OCI-LY1 (cell line): ENCODE measurements at regions not wholly inside any gene's neighbourhood (a gene's known extent, or its start where the extent isn't known, plus 50 kb on each side); places are given as distances from the start of the nearest gene placed in this dataset.

Source experiments
- H2AFZ ChIP-seq: fragments of 200-600 bp; sonication (generic), shearing (Covaris generic); 2 replicates; pipeline ENCODE4 v1.6.0; 2014; ENCODE audit warnings: antibody characterized with exemption, mild to moderate bottlenecking, low read length
- H3F3A ChIP-seq: fragments of 200-600 bp; sonication (generic), shearing (Covaris generic); 2 replicates; pipeline ENCODE4 v1.6.0; 2014; ENCODE audit warnings: mild to moderate bottlenecking, antibody characterized with exemption, low read length, moderate library complexity; ENCODE audit not compliant: insufficient read depth
- H3K27ac ChIP-seq: fragments of 200-600 bp; sonication (generic); 2 replicates; pipeline ENCODE4 v1.5.1; 2014; ENCODE audit warnings: low read length, mixed run types, mild to moderate bottlenecking, low read depth; ENCODE audit not compliant: poor library complexity, severe bottlenecking
- H3K27me3 ChIP-seq: fragments of 200-600 bp; sonication (generic); 2 replicates; pipeline ENCODE4 v1.6.0; 2014; ENCODE audit warnings: antibody characterized with exemption, mild to moderate bottlenecking, low read length, moderate library complexity; ENCODE audit not compliant: insufficient read depth
- H3K36me3 ChIP-seq: fragments of 200-600 bp; sonication (generic); 2 replicates; pipeline ENCODE4 v1.6.1; 2014; ENCODE audit warnings: mild to moderate bottlenecking, antibody characterized with exemption, low read length, moderate library complexity, mixed read lengths; ENCODE audit not compliant: insufficient read depth
- H3K4me1 ChIP-seq: fragments of 200-600 bp; sonication (generic); 2 replicates; pipeline ENCODE4 v1.5.1; 2014; ENCODE audit warnings: mild to moderate bottlenecking, low read length, moderate library complexity; ENCODE audit not compliant: insufficient read depth, severe bottlenecking
- H3K4me2 ChIP-seq: fragments of 200-600 bp; sonication (generic), shearing (Covaris generic); 2 replicates; pipeline ENCODE4 v1.6.1; 2014; ENCODE audit warnings: low read length
- H3K4me3 ChIP-seq: fragments of 200-600 bp; sonication (generic); 2 replicates; pipeline ENCODE4 v1.5.1; 2014; ENCODE audit warnings: low read length, low read depth, mild to moderate bottlenecking, mixed read lengths; ENCODE audit not compliant: poor library complexity, severe bottlenecking
- H3K79me2 ChIP-seq: fragments of 200-600 bp; shearing (Covaris generic); 2 replicates; pipeline ENCODE4 v1.6.1; 2016; ENCODE audit warnings: mixed run types, low read length, mixed read lengths; ENCODE audit not compliant: insufficient read depth
- H3K9ac ChIP-seq: fragments of 200-600 bp; sonication (generic), shearing (Covaris generic); 2 replicates; pipeline ENCODE4 v1.6.1; 2014; ENCODE audit warnings: mild to moderate bottlenecking, low read length, mixed read lengths
- H3K9me2 ChIP-seq: fragments of 200-600 bp; sonication (generic), shearing (Covaris generic); 2 replicates; pipeline ENCODE4 v1.6.1; 2014; ENCODE audit warnings: low read depth, mild to moderate bottlenecking, low read length, mixed read lengths
- H3K9me3 ChIP-seq: fragments of 200-600 bp; shearing (Covaris generic); 2 replicates; pipeline ENCODE4 v1.6.1; 2014; ENCODE audit warnings: low read length, mixed read lengths
- H4K20me1 ChIP-seq: fragments of 200-600 bp; sonication (generic), shearing (Covaris generic); 2 replicates; pipeline ENCODE4 v1.6.0; 2016; ENCODE audit warnings: mild to moderate bottlenecking, low read length; ENCODE audit not compliant: insufficient read depth
- CTCF ChIP-seq: fragments of 200-600 bp; sonication (generic), shearing (Covaris generic); IDR thresholded peaks from 2 replicates; pipeline ENCODE4 v1.5.1; 2017; ENCODE audit warnings: mild to moderate bottlenecking, antibody characterized with exemption, low read length, moderate library complexity, mixed read lengths
- EZH2 ChIP-seq: fragments of 200-600 bp; sonication (generic), shearing (Covaris generic); IDR thresholded peaks from 2 replicates; pipeline ENCODE4 v1.8.0; 2017; ENCODE audit warnings: borderline replicate concordance, mixed run types, mild to moderate bottlenecking, antibody characterized with exemption, low read length, moderate library complexity, mixed read lengths

- no peaks in the 10 kb centered on the region for H3K36me3 ChIP-seq
- H3K9me2 ChIP-seq, result no peaks in the 10 kb centered on the region
- no peaks in the 10 kb centered on the region for H3F3A ChIP-seq
Measured at GRCh38 chr11:122030286-122030685, 85.7 kb downstream of the BLID start.

DNA sequence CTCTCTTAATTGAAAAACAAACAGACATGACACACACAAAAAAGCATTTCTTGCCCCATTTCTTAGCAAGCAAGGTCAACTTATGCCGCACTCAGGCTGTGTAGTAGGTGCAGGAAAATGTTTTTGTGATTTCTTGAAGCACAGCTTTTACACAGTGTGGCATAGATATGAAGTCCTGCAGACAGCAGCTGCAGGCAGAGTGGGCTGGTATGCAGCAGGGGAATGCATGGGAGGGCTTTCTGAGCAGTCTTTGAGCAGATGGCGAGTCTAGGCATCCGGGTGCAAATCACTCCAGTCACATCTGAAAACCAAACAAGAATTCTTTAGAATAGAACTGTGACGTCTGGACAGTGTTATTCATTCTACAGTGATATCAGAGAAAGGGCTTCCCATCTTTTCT, 87.5 kb downstream of the BLID start:
- Histone ChIP-seq H3K36me3 (no peaks in the 10 kb centered on the region), H3K9me2 (no peaks in the 10 kb centered on the region), H3K4me2 (no peak overlapping the region), H3K27me3 (no peaks in the 10 kb centered on the region), H3F3A (no peaks in the 10 kb centered on the region), H3K4me3 (no peak overlapping the region), H2AFZ (no peak overlapping the region), H3K27ac (no peak overlapping the region), H3K9me3 (no peaks in the 10 kb centered on the region), H4K20me1 (no peaks in the 10 kb centered on the region), H3K4me1 (no peaks in the 10 kb centered on the region), H3K9ac (no peak overlapping the region), H3K79me2 (no peaks in the 10 kb centered on the region)
- TF ChIP-seq CTCF (no peak), EZH2 (no peak)

More at GRCh38 chr11:122030286-122030685, 85.7 kb downstream of the BLID start:
- H3K79me2 ChIP-seq, result no peaks in the 10 kb centered on the region
- no peak overlapping the region for H3K9ac ChIP-seq
- TF ChIP-seq EZH2 (no peak), CTCF (no peak)
- H3K27ac ChIP-seq, result no peak overlapping the region
- no peak overlapping the region for H3K4me3 ChIP-seq
- H3K4me1 ChIP-seq, result no peaks in the 10 kb centered on the region
- H3K4me2 ChIP-seq, result no peak overlapping the region
- H3K27me3 ChIP-seq, result no peaks in the 10 kb centered on the region
- no peaks in the 10 kb centered on the region for H4K20me1 ChIP-seq
- no peaks in the 10 kb centered on the region for H3K9me3 ChIP-seq
- no peak overlapping the region for H2AFZ ChIP-seq

DNA sequence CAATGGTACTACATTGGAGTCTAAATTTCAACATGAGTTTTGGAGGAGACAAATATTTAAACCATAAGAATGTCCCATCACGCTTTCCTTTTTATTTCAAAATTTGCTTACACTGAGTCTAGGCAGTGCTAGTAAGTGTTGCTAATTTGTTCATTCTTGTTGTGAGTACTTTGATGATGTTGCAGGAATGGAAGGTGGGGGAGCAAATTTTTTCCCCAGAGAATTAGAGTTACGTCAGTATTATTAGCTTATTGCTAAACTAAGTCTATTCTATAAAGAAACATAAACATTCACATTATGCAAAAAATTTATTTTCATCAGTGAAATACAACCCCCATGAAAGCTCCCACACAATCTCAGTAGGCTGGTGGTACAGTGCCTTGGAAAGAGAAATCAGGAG, 88.0 kb downstream of the BLID start:
- H3K9ac ChIP-seq, result no peak overlapping the region
- no peak overlapping the region for H3K4me3 ChIP-seq
- H3K4me1 ChIP-seq, result no peaks in the 10 kb centered on the region
- no peaks in the 10 kb centered on the region for H3F3A ChIP-seq
- no peaks in the 10 kb centered on the region for H3K27me3 ChIP-seq
- H3K9me3 ChIP-seq, result no peaks in the 10 kb centered on the region
- H3K36me3 ChIP-seq, result no peaks in the 10 kb centered on the region
- no peak overlapping the region for H2AFZ ChIP-seq
- no peaks in the 10 kb centered on the region for H3K79me2 ChIP-seq
- H3K9me2 ChIP-seq, result no peaks in the 10 kb centered on the region
- TF ChIP-seq EZH2 (no peak), CTCF (no peak)
- H3K27ac ChIP-seq, result no peak overlapping the region
- no peaks in the 10 kb centered on the region for H4K20me1 ChIP-seq
- no peak overlapping the region for H3K4me2 ChIP-seq
